NCI-H526 treated with DMSO at 0.1 percent for 48 hours (cell line): ENCODE measurements at regions not wholly inside any gene's neighbourhood (a gene's known extent, or its start where the extent isn't known, plus 50 kb on each side); places are given as distances from the start of the nearest gene placed in this dataset.
A peak's percentile ranks its signal among the peaks of the same experiment; 100 is the strongest.
"Not testable (repeated sequence)": the region's sequence is repeated elsewhere in the genome, so short reads cannot be mapped to it uniquely, and the experiment has no call there.

Experiments
- DNase-seq: peaks from one replicate; lab custom pipeline; 2025; lab: John Stamatoyannopoulos, UW

DNA sequence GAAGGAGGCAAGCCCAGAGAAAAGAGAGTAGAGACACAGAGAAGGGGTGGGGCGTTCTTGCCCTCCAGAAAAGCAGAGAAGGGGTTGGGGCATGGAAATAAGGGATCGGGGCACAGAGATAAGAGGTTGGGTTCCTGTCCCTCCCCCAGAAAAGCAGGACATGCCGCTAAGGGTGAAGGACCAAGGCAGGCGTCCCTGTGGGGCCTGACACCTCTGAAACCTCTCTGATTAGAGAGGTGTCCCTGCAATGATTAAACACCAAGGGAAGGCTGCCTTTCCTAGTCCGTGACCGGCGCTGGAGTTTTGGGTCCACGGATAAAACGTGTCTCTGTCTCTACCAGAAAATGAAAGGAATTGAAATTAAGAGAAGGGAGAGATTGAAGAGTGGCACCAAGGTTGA lies 914.0 kb upstream of the CRIM1 start:
- DNase-seq, result not testable (repeated sequence)

DNA sequence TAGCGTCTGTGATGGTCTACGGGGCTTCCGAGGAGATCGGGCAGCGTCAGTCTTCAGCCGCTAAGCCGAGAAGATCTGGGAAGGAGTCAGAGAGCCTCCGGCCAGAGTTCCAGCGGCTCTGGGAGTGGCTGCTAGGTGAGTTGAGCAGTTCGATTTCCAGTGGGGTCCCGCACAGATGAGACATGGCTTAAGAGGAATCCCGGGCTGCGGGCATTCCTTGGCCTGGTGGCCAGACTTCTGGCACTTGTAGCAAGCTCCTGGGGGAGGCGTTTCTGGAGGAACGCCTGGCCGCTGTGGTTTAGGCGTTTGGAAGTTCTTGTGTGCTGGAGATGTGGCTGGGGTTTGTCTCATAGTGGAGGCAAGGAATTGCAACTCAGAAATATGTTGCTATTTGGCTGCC lies 915.3 kb upstream of the CRIM1 start:
- DNase-seq, result not testable (repeated sequence)

DNA sequence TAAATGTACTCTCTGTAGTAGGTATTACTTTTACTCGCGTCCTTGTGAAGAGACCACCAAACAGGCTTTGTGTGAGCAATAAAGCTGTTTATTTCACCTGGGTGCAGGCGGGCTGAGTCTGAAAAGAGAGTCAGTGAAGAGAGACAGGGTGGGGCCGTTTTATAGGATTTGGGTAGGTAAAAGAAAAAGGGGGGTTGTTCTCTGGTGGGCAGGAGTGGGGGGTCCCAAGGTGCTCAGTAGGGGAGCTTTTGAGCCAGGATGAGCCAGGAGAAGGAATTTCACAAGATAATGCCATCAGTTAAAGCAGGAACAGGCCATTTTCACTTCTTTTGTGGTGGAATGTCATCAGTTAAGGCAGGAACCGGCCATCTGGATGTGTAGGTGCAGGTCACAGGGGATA lies 918.7 kb upstream of the CRIM1 start:
- not testable (repeated sequence) for DNase-seq

DNA sequence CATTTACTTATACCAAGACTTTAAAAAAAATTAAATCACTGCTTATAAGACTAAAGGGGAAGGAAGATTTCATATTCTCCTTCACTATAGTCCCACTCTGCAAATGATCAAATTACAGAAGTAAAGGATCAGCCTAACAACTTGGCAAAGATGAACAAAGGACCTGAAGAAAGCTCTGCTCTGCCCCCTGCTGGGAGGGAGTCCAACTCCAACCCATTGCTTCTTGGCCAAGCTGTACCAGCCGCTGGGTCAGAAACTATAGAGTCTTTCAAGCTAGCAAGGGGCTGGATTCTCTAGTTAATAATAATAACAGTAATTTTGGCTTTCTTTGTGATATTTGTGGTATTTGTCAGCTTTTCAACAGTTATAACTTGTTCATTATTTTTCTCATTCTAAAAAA lies 927.0 kb upstream of the CRIM1 start:
- DNase-seq, result no peak

DNA sequence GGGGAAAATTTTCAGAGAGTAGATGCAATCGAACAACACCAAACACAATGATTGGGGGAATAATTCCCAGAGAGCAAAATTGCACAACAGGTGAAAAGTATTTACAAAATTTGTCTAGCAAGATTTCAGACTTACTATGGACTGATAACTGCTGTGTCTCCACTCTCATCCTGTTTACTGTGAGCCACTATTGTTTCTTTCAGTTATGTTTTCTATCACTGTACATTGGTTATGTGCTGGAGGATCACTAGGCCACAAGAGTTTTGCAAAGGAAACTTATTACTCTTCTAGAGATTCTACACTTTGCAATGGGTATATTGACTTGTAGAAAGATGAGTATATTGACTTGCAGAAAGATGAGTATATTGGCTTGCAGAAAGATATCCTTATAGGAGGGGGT lies 934.1 kb upstream of the CRIM1 start:
- no peak for DNase-seq

DNA sequence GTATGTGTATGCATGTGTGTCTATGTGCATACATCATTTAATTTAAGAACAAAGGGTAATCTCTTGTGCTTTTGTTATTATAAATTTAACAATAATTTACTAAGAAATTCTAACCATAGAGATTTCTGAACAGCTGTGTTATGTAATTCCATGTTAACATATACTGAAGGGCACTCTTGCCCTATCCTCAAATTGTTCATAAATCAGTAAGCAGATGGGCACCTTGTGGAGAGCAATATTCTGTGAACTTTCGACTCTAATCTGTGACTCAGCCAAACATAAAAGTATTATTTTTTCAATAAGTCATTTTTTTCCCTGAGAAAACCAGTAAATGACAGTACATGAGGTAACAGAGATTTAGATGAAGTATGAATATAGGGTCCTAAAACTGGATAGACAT lies 938.3 kb upstream of the CRIM1 start:
- no peak for DNase-seq

DNA sequence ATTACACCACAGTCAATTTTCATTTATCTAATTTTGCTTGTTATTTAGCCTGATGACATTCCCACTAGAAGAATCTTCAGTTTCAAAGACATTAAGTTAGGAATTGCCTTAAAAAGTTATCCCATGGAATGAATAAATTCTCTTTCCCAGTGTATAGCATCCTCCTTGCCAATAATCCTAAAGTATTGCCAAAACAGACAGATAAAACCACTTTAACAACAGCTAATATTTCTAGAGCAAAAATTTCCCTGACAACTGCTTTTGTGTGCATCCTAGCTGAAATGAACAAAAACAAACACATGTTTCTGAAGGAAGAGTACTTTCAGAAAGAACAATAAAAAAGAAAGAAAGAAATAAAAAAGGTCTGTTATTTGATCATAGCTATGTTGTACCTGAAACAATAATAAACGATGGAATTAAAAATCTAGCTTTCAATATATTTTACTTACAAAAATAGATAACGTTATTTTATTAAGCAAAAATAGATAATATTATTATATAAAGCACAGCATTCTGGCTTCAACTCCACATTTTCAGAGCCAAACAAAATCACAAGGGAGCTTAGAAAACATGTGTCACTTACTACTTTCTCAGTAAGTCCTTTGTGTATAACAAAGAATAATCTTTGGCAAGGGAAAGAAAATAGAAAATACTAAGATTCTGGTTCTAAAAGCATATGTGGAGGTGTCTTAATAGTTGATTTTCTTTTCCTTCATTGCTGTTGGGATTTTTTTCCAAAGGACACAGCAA lies 939.0 kb upstream of the CRIM1 start:
- no peak for DNase-seq

DNA sequence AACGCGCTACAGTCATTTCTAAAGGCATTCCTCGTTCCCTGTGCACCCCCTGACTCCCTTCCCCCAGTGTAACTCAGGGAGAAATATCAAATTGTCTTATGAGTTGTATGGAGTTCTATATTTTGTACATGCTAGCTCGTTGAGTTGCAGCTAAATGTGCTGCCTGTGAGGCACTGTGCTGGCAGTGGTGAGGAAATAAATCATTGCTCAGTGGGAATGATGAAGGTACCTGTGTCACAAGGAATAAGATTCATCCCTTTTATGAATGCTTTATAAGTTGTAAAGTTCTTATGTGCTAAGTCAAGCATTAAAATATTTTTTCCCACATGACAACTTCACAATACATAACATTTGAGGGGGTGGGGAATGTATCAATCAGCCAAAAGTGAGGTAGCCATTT lies 939.6 kb upstream of the CRIM1 start:
- no peak for DNase-seq

DNA sequence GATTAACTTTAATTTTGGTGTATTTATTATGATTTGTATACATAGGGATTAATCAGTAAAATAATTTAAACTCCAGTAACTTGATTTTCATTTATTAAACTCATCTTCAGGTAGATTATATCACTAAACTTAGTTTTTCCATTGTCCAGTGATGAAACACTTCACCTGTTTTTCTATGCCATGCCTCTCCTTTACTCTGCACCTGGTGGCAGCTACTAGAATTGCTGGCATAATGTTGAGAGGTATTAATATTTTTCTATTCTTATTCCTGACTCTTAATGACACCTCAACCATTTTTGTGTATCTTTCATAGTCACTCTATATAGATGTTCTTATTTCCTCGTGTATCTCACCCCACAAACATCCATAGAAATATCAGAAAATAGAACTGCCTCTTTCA lies 940.3 kb upstream of the CRIM1 start:
- DNase-seq, result no peak

DNA sequence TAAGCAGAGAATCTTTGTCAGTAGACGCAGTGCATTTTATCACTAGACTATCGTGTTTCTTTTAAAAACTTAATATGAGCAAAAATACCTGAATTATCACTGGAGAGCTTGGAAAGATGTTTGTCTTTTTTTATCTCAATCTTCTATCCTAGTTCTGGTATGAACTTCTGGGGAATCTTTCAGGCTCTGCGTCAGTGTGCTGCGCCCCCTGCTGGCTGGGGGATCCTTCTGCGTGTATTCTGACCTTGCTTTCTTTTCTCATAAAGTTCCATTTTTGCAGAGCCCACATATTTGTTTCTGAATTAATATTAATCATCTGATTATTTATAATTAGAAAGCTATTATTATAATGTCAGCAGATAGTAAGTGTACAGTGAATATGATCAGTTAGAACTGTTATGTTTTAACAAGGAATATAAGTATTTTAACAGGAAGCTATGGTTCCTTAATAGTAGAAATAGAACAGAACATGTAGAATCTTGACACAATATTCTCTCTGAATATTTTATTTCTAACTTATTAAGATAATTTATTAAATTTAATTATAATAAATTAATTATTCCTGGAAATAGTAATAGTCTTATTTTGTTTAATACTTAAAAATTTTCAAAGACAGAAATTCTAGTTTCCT lies 945.0 kb upstream of the CRIM1 start:
- DNase-seq, result peak; percentile 25

DNA sequence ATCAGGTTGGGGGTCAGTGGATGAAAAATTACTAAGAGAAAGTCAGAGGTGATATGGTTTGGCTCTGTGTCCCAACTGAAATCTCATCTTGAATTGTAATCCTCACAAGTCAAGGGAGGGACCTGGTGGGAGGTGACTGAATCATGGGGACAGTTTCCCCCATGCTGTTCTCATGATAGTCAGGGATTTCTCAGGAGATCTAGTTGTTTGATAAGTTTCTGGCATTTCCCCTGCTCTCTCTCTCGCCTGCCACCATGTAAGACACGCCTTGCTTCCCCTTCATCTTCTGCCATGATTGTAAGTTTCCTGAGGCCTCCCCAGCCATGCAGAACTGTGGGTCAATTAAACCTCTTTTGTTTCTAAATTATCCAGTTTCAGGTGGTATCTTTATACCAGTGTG lies 945.8 kb upstream of the CRIM1 start:
- no peak for DNase-seq

DNA sequence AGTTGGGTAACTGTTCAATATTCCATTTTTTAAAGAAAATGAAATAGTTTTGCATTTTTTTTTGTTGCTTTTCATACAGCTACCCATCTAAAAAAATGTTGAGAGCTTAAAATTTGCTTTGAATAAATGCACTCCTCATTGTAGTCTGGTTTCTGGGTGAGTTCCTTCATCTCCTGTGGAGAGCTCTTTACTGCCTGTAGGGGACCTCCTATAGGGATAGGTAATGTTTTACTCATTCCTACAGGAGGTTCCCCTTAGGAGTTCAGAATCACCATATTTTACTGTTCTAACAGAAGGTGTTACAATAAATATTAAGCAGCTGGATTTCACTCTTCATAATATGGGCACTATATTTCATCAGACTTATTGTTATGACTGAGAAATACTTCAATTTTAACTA lies 947.3 kb upstream of the CRIM1 start:
- no peak for DNase-seq

DNA sequence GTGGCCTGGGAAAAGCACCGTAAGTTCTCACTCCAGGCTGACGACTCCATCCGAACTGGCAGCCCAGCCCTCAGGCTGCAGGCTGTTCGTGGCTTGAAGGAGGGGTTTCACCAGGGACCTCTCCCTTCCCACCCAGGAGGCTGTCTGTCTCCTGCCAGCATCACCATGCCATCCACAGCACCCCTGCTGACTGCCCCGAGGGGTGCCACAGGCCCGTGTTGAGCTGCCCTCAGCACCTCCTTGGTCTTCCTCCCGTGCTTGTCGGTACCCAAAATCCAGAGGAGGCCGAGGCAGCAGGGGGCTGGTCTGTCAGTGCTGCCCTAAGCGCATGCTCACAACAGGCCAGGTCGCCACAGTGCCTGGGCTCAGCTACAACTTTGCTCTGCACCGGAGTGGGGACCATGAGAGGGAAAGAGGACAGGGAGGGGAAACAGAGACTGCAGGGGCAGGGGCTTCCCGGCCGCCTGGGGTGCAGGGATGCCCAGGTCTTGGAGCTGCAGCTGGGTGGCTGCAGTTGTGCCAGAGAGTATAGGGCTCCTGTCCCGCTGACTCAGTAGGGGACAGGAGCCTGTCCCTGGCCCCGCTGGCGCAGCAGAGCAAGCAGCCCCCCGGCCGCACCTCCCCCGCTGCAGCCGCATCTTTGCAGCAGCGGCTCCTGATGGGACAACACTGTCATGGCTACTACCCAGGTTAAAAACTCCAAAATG lies 963.7 kb upstream of the CRIM1 start:
- no peak for DNase-seq

DNA sequence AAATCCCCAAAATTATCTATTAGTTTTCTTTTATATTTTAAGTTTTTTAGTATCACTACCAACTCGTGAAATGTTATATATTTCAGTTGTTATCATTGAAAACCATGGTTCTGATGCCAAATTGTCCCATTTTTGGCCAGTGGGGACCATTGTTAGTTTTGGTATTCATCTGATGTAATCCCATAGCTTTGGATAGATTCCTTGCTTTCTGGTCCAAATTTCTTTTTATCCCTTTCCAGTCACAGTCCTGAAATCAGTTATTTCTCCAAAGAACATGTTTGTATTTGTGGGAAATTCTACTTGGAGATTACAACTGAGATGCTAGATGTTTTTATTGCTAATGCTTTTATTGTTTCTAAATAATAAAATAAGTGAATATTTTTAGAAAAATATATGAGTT lies 976.8 kb upstream of the CRIM1 start:
- DNase-seq, result no peak

DNA sequence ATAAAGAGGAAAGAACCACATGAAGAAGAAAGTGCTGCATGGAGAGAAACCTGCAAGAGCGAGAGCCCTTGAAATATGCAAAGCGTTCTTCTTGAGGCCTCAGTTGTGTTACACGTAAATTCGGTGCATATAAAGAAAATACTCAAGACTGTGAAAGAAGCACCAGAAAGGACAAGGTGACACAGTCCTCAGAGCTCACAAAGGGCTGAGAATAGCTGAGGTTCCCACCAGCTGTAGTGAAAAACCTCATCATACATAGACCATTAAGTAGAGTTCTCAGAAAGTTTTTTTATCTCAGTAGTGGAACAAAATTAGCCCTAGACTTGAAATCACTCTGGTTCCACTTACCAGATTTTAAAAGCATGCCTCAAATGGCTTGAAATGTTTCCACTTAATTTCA lies 980.7 kb upstream of the CRIM1 start:
- DNase-seq, result no peak

DNA sequence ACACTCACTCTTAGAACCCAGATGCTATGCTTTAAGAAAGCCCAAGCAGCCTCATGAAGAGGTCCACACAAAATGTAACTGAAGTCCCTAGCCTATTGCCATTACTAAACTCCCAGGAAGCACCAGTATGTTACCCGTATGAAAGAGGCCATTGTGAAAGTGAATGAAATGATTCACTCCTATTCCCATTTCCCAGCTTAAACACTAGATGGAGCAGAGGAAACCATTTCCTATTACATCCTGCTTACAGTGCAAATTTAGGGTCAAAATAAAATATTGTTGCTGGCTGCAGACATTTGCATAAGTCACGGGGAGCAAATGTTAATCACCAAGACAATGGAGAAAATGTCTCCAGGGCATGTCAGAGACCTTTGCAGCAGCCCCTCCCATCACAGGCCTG lies 989.7 kb upstream of the CRIM1 start:
- no peak for DNase-seq

DNA sequence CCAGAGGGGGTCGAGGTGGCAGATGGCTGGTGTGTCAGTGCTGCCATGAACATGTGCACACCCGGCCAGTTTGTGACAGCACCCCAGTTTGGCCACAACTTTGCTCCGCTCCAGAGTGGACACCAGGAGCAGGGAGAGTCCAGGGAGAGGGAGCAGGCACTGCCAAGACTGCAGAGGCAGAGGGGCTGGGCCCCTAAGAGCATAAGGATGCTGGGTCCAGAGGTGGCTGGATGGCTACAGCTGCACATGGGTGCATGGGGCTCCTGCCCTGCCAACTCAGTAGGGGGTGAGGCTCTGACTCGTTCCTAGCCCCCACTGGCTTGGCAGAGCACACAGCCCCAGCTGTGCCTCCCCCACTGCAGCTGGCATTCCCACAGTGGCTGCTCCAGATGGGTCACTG lies 999.2 kb upstream of the CRIM1 start:
- DNase-seq, result no peak

DNA sequence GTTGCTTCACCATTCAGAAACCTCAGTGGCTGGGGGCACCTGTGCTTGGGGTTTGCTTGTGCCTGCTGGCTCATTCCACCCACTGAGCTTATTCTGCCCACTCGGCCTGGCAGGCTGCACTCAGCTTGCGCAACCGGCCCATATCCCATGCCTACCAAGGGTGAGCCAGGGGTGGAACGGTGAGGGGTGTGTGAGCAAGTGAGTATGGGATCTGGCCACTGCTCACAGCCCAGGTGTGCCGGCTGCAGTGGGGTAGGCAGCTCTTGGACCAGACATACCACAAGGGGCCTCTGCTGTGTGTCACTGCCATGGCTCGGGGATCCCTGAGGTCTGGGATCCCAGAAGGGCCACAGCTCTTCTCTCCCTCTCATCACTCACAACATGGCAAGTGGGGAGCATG lies 1000.5 kb upstream of the CRIM1 start:
- DNase-seq, result no peak

DNA sequence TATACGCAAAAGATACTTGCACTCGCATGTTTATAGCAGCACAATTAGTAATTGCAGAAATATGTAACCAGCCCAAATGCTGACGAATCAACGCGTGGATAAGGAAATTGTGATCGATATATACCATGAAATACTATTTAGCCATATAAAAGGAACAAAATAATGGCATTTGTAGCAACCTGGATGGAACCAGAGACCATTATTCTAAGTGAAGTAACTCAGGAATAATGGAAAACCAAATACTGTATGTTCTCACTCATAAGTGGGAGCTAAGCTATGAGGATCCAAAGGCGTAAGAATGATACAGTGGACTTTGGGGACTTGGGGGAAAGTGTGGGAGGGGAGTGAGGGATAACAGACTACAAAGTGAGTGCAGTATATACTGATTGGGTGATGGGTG lies 1008.0 kb upstream of the CRIM1 start:
- no peak for DNase-seq

DNA sequence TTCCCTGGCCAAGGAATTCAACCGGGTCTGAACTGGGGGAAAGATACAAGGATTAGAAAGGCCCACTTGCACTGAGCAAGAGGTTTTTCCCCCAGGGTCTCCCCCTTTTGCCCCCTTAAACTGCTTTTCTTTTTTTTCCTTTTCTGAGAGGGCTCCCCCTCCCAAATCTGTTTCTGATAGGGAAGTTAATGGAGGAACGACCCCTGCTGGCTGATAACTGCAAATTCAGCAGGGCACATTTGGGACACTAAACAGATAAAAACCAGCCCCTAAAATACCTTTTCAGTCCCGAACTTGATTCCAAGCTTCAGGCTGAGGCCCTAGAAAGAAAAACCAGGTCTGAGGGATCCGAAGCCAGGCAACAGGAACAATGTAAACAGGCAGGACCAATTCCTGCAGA lies 1012.4 kb upstream of the CRIM1 start:
- DNase-seq, result no peak

DNA sequence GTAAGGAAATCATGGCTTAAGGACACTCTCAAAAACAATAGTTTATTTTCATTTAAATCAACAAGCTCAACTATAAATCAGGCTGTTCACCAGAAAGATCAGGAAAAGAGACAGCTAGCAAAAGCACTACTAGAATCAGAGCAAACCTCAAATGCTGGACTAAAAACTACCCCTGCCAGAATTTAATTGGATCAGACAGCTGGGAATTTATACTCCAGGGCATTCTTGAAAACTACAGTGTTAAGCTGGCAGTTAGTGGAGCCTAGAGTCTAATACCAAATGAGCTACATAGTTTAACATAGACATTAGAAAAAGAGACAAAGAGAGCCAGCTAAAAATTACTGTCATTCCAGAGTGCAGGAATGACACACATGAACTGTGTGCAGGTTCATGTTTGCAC lies 1016.4 kb upstream of the CRIM1 start:
- no peak for DNase-seq

DNA sequence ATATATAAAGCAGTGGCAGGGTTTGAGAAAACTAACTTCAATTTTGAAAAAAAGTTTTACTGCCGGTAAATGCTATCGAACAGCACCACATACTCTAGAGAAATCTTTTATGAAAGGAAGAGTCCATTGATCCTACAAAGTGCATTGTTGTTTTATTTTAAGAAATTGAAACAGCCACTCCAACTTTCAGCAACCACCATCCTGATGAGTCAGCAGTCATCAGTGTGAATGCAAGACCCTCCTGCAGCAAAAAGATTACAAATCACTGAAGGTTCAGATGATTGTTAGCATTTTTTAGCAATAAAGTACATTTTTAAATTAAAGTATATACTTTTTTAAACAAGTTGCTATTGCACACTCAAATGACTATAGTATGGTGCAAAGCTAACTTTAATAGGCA lies 1017.7 kb upstream of the CRIM1 start:
- DNase-seq, result no peak

DNA sequence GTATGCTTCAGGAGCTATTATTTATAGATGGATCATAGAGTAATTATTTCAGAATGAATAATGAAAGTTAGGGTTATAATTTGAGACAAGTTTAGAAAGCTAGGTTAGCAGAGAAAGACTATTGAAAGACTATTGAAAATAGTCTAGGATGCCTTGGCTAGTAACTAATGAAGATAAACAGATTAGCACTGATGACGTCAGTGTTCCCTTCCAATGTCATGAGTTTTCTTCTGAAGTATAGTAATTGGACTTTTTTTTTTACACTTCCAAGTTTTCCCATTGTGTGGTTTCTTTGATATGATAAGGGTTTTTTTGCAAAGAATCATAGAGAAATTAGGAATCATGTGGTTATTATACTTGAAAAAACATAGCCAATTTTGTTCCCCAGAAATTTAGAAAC lies 1041.5 kb upstream of the CRIM1 start:
- no peak for DNase-seq

DNA sequence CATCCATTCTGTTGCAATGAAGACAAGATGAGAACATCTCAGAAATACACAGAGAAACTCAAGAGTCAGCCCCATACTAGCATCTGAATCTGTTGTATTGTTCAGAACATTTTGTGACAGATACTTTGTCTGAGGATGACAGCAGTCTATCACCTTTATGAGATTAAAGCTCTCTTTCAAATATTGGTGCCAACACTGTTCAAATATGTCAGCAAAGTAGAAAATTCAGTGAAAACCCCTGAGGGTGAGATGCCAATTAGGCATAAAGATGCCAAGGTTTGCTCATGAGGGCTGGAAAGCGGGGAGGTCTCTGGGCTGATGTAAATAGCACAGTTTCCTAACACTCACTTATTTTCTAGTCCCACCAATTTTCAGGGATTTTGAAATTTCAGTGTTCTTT lies 1054.2 kb upstream of the CRIM1 start:
- no peak for DNase-seq
